Left renal pelvis (tissue), 4 donors: ENCODE measurements at regions not wholly inside any gene's neighbourhood (a gene's known extent, or its start where the extent isn't known, plus 50 kb on each side); places are given as distances from the start of the nearest gene placed in this dataset.
"Not testable (repeated sequence)": the region's sequence is repeated elsewhere in the genome, so short reads cannot be mapped to it uniquely, and the experiment has no call there.

Experiments used
- DNase-seq, 4 donors: peaks; one replicate each; pipeline ENCODE4 v3.0.0-alpha.2; 2013; ENCODE audit warnings: low read depth in 4 of 4, low spot score in 3 of 4

DNA sequence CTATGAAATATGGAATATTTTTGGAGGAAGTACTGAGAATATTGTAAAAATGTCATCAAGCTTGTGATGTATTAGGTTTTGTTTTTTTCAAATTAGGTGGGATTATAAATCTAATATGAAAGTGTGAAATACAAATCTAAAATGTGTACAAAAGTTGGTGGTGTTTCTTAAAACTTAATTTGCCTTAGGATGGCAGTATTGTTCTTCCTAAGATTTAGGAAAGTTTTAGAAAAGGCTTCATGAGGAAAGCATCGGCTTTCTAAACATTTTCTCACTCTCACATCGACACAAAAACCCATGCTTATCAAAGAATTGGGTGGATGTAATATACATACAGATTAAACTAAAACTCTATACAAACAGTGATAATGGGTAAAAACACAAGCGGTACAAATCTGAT, 972.0 kb upstream of the PCDH20 start:
- no peak for DNase-seq

DNA sequence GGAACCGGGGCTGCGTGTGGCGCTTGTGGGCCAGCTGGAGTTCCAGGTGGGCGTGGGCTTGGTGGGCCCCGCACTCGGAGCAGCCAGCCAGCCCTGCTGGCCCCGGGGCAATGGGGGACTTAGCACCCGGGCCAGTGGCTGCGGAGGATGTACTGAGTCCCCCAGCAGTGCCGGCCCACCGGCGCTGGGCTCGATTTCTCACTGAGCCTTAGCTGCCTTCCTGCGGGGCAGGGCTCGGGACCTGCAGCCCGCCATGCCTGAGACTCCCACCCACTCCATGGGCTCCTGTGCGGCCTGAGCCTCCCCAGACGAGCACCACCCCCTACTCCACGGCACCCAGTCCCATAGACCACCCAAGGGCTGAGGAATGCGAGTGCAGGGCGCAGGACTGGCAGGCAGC, 963.6 kb upstream of the PCDH20 start:
- not testable (repeated sequence) for DNase-seq

DNA sequence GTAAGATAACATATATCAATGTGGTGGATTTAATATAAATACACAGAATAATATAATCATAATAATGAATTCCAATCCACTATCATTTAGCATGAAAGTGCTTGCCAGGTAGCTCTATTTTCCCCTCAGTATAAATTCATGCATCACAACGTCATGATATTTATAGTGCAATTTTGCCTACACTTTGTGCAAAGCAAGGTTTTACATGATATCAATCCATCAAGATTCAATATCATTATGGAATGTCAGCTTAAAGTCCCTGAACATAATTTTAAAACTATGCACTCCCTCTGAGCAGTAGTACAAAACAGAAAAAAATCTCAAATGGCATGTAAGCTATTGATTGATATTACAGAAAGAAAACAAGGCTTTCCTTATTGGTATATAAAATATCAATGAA, 962.2 kb upstream of the PCDH20 start:
- no peak for DNase-seq

DNA sequence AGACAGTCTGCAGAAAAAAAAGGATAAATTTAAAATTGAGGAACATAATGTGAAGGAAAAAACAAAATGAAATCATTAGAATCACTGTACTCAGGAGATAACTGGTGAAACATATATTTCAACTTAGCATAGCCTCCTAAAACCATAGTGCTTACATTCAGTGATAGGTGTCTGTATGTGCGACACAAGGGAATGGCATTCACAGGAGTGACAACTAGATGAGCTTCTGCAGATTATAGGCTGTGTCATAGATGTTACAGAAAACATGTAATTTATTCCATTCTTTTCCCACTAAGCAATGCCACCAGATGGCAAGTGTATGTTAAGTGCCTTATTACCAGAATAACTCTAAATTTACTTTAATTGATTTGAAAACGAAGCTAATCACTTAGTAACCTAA, 960.0 kb upstream of the PCDH20 start:
- no peak for DNase-seq

DNA sequence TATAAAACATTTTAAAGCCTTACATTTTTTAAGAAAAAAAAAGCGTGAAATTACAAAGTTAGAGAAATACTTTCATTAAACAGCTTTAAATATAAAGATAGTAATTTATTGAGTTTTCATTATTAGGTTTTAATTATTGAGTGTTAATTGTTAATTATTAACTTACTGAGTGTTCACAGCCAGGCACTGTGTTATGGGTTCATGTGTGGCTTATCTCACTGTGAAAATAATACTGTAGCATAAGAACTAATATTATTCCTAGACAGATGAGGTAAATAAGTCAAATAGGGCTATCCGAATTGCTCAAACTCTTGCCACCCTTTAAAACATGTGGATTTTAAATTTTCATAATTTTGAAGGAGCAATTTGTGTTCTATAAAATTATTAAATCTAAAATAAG, 956.1 kb upstream of the PCDH20 start:
- no peak for DNase-seq

DNA sequence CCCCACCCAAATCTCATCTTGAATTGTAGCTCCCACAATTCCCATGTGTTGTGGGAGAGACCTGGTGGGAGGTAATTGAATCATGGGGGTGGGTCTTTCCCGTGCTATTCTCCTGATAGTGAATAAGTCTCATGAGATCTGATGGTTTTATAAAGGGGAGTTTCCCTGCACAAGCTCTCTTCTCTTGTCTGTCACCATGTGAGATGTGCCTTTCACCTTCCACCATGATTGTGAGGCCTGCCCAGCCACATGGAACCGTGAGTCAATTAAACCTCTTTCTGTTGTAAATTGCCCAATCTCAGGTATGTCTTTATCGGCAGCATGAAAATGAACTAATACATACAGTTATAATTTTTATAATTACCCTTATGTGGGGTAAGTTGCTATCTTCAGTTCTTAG, 952.3 kb upstream of the PCDH20 start:
- DNase-seq, result not testable (repeated sequence)

DNA sequence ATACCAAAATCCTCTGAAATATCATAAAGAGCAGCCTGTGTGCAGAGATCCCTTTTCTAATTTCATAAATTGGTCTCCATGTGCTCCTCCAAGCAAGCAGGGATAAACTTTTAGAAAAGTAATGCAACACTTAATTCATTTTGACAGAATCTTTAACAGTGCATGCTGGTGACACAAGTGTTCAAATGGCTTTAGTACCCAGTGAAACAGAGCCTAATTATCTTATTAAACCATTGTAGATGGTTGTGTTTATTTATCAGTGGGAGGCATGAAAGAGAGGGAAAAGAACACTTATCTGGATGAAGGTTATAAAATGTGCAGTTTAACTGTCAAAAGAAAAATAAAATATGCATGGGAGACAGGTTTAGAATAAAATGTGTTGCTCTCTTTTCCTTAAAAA, 945.0 kb upstream of the PCDH20 start:
- no peak for DNase-seq

DNA sequence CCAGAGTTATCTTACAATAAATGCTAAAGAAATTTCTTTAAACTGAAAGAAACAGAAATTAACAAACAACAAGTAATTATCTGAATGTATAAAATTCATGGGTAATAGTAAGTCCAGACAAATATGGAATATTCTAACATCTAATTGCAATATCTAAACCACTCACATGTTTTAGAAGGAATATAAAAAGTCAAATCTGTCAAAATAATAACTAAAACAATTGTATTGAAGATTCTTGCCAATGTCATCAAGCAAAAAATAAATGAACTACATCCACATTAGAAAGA, 942.9 kb upstream of the PCDH20 start:
- DNase-seq, result no peak

DNA sequence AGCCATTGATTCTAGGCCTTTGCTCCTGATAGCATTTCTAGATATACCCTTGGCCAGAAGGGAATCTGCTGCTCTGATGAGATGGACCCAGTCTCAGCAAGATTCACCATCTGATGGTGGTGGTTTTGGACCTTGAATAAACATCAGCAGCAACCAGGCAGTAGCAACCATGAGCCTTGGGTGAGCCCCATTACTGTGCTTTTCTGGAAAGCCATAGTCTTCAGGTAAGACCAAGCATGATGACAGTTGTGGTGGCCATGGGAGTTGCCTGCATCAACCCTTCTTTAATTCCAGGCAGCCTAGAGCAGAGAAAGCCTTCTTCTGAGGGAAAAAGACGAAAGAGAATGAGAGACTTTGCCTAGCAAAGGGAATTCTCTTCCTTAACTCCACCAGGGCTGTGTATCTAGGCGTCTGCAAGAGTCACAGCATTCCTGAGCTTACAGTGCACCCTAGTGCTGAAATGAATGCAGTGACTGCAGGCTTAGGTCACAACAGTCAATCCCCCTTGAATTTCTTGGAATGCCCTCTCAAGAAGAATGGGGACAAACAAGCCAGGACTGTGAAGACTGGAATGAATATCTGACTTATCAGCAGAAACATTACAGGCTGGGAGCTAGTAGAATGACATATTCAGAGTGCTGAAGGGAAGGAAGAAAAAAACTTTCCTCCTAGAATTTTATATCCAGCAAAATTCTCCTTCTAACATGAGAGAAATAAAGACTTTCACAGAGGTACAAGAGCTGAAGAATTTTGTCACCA, 942.4 kb upstream of the PCDH20 start:
- no peak for DNase-seq

DNA sequence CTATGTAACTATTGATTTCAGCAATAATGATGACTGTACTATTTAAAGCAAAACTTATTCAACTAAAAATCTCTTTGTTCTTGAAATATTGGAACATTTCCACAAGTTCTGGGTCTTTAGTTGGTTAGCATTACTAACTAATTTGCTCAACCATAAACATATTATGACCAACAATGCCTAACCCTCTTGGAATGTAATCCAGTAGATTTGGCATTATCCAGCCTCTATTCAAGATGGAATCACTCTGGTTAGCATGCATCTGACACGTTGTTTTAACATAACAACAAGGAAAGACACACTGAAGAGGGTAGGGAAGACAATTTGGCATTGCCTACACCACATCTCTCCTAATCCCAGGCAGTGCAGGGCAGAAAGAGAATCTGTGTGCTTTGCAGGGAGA, 941.3 kb upstream of the PCDH20 start:
- DNase-seq, result no peak

DNA sequence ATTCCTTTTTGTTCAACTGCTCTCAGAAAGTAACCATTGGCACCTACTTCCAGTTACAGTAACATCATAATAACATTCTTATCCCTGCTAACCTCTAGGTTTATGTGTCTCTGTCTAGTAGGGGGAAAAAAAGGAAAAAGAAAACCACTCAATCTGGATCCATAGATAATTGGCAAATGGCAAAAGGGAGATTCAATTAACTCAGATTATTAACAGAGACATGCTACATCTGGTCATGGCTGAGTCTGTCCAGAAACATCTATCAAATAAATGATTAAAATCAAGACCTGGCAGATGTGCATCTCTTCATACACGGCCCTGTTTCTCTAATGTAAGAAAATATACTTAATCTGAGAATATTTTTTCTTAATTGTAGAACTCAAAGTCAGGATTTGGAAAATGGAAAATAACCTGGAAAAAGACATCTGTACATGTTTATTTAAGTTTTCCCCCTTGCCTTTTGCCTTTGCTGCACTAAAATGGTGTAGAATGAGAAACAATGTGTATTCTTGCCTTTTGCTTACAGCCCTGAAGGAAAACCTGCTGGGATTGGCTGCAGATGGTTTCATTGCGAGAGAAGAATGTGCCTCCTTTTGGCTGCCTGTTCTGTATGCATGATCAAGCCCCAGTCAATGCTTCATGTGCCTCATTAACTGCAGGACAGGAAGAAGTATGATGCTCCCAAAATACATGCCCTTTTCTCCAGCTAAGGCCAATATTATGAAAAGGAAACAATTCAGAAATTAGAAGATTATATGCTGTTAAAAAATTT, 921.6 kb upstream of the PCDH20 start:
- no peak for DNase-seq

DNA sequence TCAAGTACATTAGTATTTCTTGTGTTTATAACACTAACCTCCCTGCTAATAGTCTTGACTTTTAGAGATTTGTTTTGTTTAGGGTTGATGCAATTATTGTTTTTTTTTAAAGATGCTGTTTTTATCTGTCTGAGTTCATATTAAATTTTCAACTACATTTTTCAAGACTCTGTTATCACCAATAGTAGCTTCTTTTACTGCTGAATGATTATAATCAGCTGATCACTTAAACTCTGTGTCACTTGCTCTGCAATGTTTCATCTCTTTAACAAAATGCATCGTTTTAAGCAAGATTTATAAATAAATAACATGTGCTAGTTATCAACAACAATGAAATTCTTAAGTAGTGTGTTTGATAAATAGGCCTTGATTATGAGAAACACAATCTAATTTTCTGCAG, 920.9 kb upstream of the PCDH20 start:
- no peak for DNase-seq

DNA sequence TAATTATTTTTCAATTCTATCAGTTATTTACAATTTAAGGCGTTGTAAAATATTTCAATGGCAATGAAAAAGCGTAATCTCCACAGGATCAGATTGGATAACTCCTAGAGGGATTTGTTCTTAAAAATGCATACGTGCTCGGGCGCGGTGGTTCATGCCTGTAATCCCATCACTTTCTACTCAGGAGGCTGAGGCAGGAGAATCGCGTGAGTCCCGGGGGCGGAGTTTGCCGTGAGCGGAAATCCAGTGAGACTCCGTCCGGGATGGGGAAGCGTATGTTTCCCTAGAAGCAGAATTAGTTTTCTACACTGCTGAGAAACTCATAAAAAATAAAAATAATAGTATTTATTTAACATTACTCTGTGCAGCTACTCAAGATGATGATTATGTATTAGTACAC, 917.8 kb upstream of the PCDH20 start:
- no peak for DNase-seq

DNA sequence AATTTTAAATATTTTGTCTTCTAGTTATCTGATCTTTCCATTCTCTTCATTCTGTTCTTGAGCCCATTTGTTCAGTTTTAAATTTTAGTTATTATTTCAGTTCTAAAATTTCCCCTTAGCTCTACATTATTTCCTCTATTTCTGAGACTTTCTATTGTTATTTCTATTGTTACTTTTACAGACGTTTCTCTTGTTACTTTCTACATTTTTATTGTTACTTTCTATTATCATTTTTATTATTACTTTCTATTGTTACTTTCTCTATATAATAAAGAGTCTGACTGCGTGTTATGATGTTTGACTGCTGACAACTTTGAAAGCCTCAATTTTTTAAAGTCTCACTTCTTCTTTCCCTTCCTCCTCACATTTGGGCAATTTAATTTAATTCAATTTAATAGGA, 915.7 kb upstream of the PCDH20 start:
- DNase-seq, result no peak

DNA sequence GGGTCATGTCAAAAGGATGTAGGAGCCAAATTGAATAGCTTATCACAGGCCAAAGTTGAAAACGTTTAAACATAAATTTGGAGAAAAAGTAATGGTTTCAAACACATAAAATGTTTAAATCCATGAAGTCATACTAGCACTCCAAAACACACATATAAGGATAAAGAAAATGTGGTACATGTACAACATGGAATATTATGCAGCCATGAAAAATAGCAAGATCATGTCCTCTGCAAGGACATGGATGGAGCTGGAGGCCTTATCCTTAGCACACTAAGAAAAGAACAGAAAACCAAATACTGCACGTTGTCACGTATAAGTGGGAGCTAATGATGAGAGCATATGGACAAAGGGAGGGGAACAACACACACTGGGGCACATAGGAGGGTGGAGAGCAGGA, 911.7 kb upstream of the PCDH20 start:
- DNase-seq, result no peak

DNA sequence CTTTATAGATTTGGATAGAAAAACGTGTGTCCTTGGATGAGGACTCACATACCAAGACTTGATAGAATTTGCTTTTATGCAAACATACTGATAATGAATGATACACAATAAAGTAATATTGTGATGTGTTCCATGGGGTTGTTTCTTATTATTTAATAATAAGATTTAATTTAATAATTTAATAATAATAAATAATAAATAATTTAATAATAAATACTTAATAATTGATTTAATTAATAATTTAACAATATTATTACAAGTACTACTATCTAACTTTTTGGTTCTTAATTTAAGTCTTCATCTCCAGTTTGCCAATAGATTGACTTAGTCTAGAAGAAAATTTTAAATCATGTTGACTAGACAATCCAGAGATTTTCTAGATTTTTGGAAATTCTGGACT, 909.2 kb upstream of the PCDH20 start:
- DNase-seq, result no peak

DNA sequence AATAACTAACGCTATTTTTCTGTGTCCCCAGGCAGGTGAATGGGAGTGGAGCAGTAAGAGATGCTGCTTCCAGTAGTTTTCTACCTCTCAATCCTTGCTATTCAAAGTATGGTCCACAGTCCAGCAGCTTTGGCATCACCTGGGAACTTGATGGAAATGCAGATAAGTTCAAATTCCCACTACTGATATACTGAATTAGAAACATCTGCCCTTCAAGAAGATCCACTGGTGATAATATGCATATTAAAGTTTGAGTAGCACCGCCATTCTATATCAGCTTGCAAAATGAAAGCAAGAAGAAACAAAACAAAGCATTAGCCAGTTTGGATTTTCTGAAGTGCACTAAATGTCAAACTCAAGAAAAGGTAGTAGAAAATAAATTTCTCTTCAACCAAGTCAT, 906.2 kb upstream of the PCDH20 start:
- no peak for DNase-seq

DNA sequence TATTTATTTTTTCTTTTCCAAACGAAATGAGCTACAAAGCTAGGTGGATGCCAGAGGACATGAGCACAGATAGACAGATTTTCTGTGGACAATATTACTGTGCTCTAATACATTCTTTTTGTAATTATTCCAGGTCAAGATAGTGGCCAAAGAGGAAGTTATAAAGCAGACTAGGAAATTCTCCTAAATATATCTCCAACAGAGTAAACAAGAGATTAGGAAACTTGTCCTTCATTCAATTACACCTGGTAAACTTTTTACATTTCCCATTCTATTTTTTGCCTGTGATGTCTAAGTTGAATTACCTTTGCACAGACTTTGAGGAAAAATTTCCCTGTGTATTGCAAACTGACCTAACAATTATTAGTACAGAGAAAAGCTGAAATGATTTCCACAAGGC, 905.5 kb upstream of the PCDH20 start:
- no peak for DNase-seq

DNA sequence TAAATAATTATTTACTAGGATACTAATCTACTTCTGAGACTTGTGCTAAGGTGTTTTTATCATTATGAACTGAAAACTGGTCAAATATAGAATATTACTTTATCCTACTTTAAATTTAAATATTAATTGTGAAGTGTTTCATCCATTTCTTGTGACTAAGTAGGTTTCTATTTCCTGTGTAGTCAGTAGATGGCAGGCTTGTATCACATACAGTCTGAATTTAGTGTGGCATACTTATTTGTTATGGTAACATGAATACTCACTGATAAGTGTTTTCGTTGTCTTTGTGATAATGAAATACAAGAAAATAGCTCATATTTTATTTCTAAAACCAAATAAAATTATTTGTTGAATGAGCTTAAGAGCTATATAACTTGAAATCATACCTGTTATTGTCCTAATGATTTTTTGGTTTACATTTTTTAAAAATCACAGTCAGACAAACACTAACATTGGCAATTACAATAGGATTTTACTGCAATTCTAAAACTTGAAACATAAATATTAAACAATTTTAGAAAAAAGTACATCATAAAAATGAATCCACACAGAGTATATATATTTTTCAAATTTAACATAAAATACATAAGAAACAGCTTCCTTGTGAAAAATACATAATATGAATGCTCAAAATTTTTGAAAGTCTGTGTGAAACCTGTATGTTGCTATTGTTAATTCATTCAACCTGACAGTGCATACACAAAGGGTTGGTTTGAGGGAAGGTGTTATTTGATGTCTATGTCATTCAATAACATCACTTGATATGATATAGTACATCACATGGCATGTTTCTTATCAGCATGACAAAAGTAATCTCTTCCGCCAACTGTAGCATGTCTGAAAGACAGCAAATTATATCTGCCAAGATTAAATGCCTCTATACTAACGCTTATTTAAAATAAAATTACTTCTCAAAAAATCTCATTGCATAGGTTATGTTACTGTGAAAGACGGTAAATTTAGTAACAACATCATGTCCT, 904.8 kb upstream of the PCDH20 start:
- peak; percentile 27 to 33 (median 31) for DNase-seq

DNA sequence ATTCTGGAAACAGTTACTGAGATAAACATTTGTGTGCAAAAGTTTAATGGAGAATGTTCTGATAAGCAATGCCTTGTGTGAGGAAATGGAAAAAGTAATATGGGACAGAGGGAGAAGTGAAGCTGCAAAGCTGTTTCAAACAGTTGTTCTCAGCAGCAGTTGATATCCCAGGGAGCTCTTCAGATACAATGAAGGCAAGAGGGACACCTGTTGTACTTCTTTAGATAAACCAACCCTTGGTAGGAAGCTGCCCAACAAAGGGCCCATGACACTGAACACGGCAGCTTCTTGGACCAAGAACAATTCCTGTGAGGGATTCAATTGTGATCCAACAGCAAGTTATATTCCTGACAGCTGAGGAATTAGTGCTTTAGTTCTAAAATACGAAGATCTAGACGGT, 894.3 kb upstream of the PCDH20 start:
- DNase-seq, result no peak

DNA sequence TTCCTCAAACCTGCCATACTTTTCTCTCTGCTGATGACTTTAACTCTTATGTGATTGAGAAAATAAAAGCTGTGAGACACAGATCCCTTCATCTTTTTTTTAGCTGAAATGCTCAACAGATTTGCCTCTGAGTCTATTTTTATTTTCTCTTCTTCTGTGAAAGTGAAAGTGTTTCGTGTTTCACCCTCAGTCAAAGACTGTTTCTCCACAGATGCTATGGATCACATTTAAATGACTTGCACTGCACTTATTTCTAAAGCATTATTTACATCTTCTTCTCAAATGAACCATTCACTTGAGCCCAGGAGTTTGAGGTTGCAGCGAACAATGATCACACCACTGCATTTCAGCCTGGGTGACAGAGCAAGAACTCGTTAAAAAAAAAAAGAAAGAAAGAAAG, 890.1 kb upstream of the PCDH20 start:
- DNase-seq, result no peak
